Muscle of leg (tissue), 3 donors: ENCODE measurements at regions not wholly inside any gene's neighbourhood (a gene's known extent, or its start where the extent isn't known, plus 50 kb on each side); places are given as distances from the start of the nearest gene placed in this dataset.

Source experiments
- DNase-seq: peaks from one replicate; pipeline ENCODE4 v3.0.0; 2013
- H3K27ac ChIP-seq: one replicate; pipeline ENCODE4 v1.5.1; 2013; ENCODE audit warnings: mild to moderate bottlenecking, low read length, control low read depth
- H3K27me3 ChIP-seq: one replicate; pipeline ENCODE4 v1.6.1; 2013; ENCODE audit warnings: low read length; ENCODE audit not compliant: control insufficient read depth, insufficient read depth
- H3K36me3 ChIP-seq: one replicate; pipeline ENCODE4 v1.6.1; 2013; ENCODE audit warnings: low read length; ENCODE audit not compliant: control insufficient read depth, insufficient read depth
- H3K4me1 ChIP-seq: one replicate; pipeline ENCODE4 v1.6.1; 2013; ENCODE audit warnings: low read length; ENCODE audit not compliant: control insufficient read depth, insufficient read depth
- H3K4me3 ChIP-seq: one replicate; pipeline ENCODE4 v1.5.1; 2013; ENCODE audit warnings: low read length, control low read depth
- H3K9me3 ChIP-seq: replicated peaks from 2 replicates; pipeline ENCODE4 v1.6.1; 2013; ENCODE audit warnings: low read depth, low read length; ENCODE audit not compliant: control insufficient read depth
- WGBS: methylation state at CpG from one replicate; pipeline ENCODE4 v1.1.5; 2013; ENCODE audit warnings: missing lambda C conversion rate; ENCODE audit not compliant: insufficient coverage; 5-methylcytosine and 5-hydroxymethylcytosine counted together

DNA sequence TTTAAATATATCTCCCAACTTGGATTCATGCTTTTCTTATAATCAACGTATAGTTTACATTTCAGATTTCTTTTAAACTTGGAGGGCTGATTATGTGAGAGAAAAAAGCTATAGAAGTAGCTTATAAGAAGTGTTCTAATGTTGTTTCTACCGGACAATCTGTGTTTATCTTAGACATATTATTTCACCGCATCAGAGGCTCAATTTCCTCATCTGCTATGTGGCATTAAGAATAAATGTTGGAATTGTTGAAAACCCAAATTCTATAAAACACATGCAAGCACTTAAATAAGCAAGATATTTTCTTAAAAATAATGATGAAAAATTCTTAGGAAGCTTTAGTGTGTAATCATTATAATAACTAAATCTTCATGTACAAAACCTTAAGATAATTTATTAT is 407.9 kb downstream of the HRH4 start:
- no peaks in the 10 kb centered on the region for H3K4me1 ChIP-seq
- no peaks in the 10 kb centered on the region for H3K27me3 ChIP-seq
- DNase-seq, result no peak
- H3K36me3 ChIP-seq, result no peaks in the 10 kb centered on the region
- H3K27ac ChIP-seq, result no peak overlapping the region
- H3K4me3 ChIP-seq, result no peak overlapping the region
- WGBS, result no CpG with 5 or more reads among the region's 3 CpGs
- H3K9me3 ChIP-seq, result no peaks in the 10 kb centered on the region

DNA sequence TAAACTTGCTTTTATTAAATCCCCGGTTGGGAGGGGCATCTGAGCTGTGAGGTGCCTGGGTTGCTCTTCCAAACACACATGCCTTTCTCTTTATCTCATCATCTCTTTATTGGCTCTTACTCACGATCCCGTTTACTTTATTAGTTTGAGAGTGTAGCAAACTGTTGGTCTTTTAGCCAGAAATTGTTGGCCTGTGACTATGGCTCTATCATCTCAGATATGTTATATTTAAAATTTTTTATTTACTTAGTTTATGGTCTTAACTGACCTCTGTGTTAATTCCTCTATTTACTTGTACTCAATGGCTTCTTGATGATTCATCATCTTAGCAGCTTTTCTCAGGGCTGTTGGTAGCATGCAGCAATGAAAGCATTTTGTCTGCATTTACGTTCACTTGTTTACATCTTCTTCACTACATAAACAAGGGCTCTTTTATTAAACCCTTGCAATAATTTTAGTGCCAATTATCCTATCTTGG is 408.4 kb downstream of the HRH4 start:
- Histone ChIP-seq H3K4me3 (no peak overlapping the region), H3K27ac (no peak overlapping the region), H3K4me1 (no peaks in the 10 kb centered on the region), H3K27me3 (no peaks in the 10 kb centered on the region), H3K36me3 (no peaks in the 10 kb centered on the region), H3K9me3 (no peaks in the 10 kb centered on the region)
- peak; percentile 55 for DNase-seq
- WGBS, result 67% methylated on average over 1 of the region's 4 CpGs

GRCh38 chr18:24869285-24869684 is 408.8 kb downstream of the HRH4 start:
- H3K4me3 ChIP-seq, result no peak overlapping the region
- no peaks in the 10 kb centered on the region for H3K27me3 ChIP-seq
- H3K27ac ChIP-seq, result no peak overlapping the region
- no CpG with 5 or more reads among the region's 3 CpGs for WGBS
- DNase-seq, result no peak
- H3K4me1 ChIP-seq, result no peaks in the 10 kb centered on the region
- H3K9me3 ChIP-seq, result no peaks in the 10 kb centered on the region
- no peaks in the 10 kb centered on the region for H3K36me3 ChIP-seq

DNA sequence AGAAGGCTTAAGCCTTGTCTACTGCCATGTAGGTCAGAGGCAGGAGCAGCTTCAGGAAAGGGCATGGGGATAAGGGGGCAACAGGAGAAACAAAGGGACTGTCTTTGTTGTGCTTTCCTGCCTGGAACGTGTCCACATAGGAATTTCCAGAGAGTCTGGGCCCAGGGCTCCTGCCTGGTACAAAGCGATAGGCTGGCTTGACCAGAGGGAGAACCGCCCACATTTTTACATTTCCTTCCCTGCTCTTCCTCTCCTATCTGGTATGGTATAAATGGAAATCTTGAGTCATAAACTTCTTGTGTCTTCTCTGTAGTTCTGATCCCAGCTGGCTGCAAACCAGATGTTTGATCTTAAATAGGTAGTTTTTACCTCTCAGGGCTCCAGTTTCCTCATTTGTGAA is 414.8 kb downstream of the HRH4 start:
- H3K4me3 ChIP-seq, result no peak overlapping the region
- DNase-seq, result no peak
- H3K27me3 ChIP-seq, result no peaks in the 10 kb centered on the region
- no peak overlapping the region for H3K27ac ChIP-seq
- no peaks in the 10 kb centered on the region for H3K9me3 ChIP-seq
- peaks cover 3% of the 10 kb centered on the region for H3K4me1 ChIP-seq
- 43% methylated on average over 1 of the region's 3 CpGs for WGBS
- no peaks in the 10 kb centered on the region for H3K36me3 ChIP-seq

DNA sequence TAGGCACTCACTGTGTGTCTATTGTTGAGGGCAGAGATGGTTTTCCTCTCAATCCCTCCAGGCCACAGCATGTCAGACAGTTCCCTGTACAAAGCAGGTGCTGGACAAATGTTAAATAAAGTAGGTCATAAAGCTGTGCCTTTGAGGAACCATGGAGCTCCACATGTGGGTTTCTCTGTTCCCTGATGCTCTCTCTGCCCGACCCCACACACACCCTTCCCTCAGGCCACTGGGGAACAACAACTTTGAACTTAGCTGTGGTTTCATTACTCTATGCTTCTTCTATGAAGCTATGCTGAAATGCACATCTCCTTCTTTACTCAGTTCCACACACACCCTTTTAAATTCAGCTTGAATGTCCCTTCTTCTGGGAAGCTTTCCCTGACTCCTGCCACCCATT is 415.3 kb downstream of the HRH4 start:
- no peak for DNase-seq

GRCh38 chr18:24876266-24876665 is 415.8 kb downstream of the HRH4 start:
- no peaks in the 10 kb centered on the region for H3K36me3 ChIP-seq
- peaks cover 3% of the 10 kb centered on the region for H3K4me1 ChIP-seq
- H3K4me3 ChIP-seq, result no peak overlapping the region
- WGBS, result 88% methylated on average over 4 of the region's 5 CpGs
- no peaks in the 10 kb centered on the region for H3K9me3 ChIP-seq
- no peaks in the 10 kb centered on the region for H3K27me3 ChIP-seq
- DNase-seq, result no peak
- no peak overlapping the region for H3K27ac ChIP-seq

More for the DNA sequence above, 415.3 kb downstream of the HRH4 start:
- Histone ChIP-seq H3K9me3 (no peaks in the 10 kb centered on the region), H3K36me3 (no peaks in the 10 kb centered on the region), H3K4me1 (peaks cover 3% of the 10 kb centered on the region), H3K27ac (no peak overlapping the region), H3K27me3 (no peaks in the 10 kb centered on the region), H3K4me3 (no peak overlapping the region)
- 31% methylated on average over 1 of the region's 1 CpG for whole genome bisulfite sequencing

- Histone ChIP-seq H3K27me3 (no peaks in the 10 kb centered on the region), H3K4me3 (no peak overlapping the region), H3K4me1 (peaks cover 3% of the 10 kb centered on the region), H3K27ac (no peak overlapping the region), H3K36me3 (no peaks in the 10 kb centered on the region), H3K9me3 (no peaks in the 10 kb centered on the region)
- peak; percentile 12 for DNase-seq
- WGBS, result 20% methylated on average over 1 of the region's 5 CpGs
Observed at GRCh38 chr18:24877066-24877465, 416.6 kb downstream of the HRH4 start.

GRCh38 chr18:24877546-24877945 is 417.1 kb downstream of the HRH4 start:
- DNase-seq, result peak; percentile 14
- H3K36me3 ChIP-seq, result no peaks in the 10 kb centered on the region
- WGBS, result 43% methylated on average over 1 of the region's 6 CpGs
- H3K27ac ChIP-seq, result no peak overlapping the region
- H3K27me3 ChIP-seq, result no peaks in the 10 kb centered on the region
- peaks cover 3% of the 10 kb centered on the region for H3K4me1 ChIP-seq
- no peaks in the 10 kb centered on the region for H3K9me3 ChIP-seq
- no peak overlapping the region for H3K4me3 ChIP-seq

GRCh38 chr18:24878289-24878688 is 417.9 kb downstream of the HRH4 start:
- peaks cover 3% of the 10 kb centered on the region for H3K4me1 ChIP-seq
- DNase-seq, result peak; percentile 85
- no peaks in the 10 kb centered on the region for H3K27me3 ChIP-seq
- WGBS, result no CpG with 5 or more reads among the region's 4 CpGs
- H3K9me3 ChIP-seq, result no peaks in the 10 kb centered on the region
- H3K27ac ChIP-seq, result no peak overlapping the region
- H3K36me3 ChIP-seq, result no peaks in the 10 kb centered on the region
- H3K4me3 ChIP-seq, result no peak overlapping the region

DNA sequence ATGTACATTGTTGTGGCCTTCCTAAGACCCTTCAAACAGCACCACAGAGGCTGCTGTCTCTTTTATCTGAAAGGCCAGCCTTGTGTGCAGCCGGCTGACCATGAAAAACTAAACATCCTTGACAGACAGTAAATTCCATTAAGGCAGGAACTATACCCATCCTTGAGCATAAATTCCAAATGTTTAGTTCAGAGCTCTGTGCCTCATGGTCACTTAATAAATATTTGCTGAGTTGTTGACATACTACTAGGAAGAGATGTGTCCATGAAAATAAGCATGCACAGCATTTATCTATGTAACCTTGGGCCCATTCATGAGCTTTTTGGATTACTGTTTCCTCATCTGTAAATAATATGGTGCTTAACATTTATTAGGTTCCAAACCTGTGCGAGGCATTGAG is 424.8 kb downstream of the HRH4 start:
- WGBS, result no CpG with 5 or more reads among the region's 2 CpGs
- Histone ChIP-seq H3K4me3 (no peak overlapping the region), H3K4me1 (no peaks in the 10 kb centered on the region)

GRCh38 chr18:24894880-24895279 is 434.4 kb downstream of the HRH4 start:
- Histone ChIP-seq H3K27me3 (no peaks in the 10 kb centered on the region), H3K27ac (no peak overlapping the region), H3K36me3 (no peaks in the 10 kb centered on the region), H3K9me3 (no peaks in the 10 kb centered on the region), H3K4me1 (no peaks in the 10 kb centered on the region), H3K4me3 (no peak overlapping the region)
- DNase-seq, result no peak
- 33% methylated on average over 1 of the region's 2 CpGs for WGBS

More for the DNA sequence above, 424.8 kb downstream of the HRH4 start:
- Histone ChIP-seq H3K27me3 (no peaks in the 10 kb centered on the region), H3K36me3 (no peaks in the 10 kb centered on the region), H3K27ac (no peak overlapping the region), H3K9me3 (no peaks in the 10 kb centered on the region)
- no peak for DNase-seq
